GM18873 (cell line): ENCODE measurements at regions not wholly inside any gene's neighbourhood (a gene's known extent, or its start where the extent isn't known, plus 50 kb on each side); places are given as distances from the start of the nearest gene placed in this dataset.

Source experiments
- ATAC-seq: cut with Tn5 transposase; IDR thresholded peaks from one replicate; pipeline ENCODE4 v1.9.1; 2021; ENCODE audit warnings: mild to moderate bottlenecking, moderate library complexity, moderate number of reproducible peaks; ENCODE audit not compliant: unreplicated experiment, low FRiP score

DNA sequence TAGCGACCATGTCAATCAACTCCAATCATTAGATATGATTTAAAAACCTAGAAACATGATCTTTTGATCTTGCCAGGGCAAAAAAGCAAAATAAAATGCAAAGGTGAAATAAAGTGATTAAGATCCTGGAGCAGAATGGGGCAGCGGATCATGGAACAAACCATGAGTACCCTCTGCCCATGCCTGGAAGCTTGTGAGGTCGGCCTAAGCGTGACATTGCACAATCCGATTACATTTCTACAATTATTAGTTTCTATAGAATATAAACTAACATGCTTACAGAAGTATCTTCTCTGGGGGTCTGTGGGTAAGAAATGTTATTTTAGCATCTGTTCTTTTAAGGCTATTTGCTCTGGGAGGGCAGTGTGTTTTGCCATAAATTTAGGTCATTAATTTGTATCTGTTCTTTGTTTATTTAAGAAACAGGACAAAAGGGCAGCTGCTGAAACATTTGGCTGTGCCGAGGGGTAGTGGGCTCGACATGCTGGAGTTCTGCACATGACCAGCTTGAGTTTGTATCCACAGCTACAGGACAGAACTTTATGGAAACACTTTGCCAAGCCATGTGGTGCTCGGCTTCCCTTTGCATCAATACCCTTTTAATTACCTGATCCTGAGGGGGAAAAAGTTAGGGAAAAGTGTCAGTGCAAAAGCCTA, 55.9 kb downstream of the ZBTB18 start:
- ATAC-seq, result no peak

DNA sequence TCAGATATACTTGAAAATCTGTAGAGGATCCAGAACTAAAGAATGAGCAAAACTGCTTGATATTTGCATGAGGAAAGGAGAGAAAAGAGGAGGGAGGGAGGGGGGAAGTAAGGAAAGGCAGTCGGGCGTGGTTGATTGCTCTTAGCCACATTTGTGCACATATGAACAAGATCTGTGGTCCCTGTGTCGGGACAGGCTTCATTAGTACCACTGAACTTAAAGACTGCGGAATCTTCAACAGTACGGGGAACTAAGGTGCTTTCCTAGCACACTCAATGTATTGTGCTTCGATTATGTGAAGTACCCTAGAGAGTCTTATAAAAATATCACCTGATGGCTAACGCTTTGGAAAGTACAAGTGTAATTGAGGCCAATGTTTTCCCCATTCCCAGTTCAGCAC, 59.9 kb downstream of the ZBTB18 start:
- no peak for ATAC-seq

DNA sequence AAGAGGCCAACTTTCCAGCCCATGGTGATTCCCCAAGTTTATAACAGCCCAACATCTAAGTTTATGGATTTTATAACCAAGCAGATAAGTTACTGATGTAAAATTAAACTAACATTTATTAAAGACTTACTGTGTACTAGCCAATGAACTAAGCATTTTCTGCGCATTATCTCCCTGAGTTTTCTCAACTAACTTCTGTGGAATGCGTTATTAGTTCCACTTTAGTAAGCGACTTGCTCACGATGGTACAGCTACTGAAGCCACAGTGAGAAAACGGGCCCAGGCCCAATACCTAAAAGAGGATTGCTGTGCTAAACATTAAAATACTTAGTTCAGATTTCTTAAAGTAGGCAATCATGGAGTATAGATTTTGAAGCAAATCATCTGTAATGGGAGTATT, 61.0 kb downstream of the ZBTB18 start:
- no peak for ATAC-seq

DNA sequence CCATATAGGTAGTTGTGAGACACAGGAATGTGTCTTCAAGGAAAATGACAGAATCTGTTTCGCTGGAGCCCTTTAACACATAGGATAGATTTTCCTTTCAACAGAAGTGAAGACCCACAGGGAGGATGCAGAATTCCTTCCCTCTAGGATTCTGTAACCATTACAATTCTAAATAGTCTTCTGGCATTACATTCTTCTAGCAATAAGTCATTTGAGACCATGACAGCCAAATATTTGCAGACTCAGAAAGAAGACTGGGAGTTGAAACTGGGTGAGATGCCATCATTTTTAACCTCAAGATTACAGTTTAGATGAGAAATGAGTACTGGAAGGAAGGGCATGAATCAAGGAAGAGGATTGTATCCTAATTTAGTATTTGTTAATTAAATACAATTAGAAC, 61.6 kb downstream of the ZBTB18 start:
- ATAC-seq, result no peak

DNA sequence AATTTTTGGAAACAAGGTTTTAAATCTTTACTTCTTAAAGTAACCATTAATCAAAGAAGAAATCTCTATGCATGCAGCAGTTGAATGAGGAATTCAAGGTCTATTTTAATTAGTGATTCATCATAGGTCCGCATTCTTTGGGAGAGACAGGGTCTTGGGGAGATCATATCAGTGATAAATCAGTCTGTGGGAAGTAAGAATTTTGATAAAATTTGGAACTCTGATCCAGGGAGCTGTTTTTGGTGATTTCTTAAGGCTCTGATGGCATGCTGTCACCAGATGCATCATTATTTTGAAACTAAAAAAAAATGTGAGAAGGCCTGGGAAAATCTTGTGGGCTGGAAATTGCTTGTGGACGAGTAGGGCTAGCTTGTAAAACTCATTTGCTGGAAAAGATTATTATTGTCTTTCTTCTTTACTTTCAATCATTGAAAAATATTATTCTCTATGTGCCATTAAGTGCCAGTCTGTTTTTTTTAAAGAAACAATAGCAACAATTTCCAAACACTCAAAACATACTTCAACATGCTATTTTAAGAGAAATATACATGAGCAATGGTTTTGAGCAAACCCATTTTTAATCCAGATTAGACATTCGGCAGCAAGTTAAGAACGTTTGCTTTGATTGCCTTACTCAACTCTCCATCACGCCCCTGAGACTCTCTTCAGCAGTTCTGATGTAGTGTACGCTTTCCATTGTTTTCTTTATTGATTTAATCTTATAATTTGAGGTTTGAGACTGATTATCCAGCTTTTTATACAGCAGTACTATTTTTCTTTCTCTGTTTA, 62.6 kb downstream of the ZBTB18 start:
- no peak for ATAC-seq

DNA sequence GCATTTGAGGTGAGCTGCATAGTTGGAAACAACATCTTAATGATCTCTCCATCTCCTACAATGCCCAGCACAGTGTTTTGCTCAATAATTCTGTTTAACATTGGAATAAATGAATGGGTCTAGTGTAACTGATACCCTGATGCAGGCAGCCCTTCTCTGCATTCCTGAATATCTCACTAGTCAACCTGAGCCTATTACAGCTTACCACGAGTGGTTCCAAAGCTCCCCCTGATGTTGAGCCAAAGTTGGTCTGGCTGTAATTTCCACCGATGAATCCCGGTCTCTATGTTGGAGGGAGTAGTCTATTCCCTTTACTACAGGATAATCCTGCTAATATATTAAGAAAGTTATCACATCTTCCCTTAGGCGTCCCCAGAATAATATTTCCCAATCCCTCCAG, 63.8 kb downstream of the ZBTB18 start:
- ATAC-seq, result no peak

DNA sequence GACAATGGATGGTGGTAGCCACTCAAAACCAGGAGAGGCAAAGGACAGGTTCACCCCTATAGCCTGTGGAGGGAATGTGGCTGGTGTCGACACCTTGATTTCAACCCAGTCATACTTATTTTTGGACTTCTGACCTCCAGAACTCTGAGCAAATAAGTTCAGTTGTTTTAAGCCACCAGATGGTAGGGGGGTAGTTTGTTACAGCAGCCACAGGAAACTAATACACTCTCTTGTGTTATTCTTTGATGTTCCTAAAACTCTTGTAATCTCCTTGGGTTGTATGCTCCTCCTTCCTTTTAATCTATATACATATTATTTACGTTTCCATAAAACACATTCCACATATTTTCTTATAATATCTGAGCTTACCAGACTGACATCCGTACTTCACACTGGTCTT, 65.9 kb downstream of the ZBTB18 start:
- no peak for ATAC-seq

DNA sequence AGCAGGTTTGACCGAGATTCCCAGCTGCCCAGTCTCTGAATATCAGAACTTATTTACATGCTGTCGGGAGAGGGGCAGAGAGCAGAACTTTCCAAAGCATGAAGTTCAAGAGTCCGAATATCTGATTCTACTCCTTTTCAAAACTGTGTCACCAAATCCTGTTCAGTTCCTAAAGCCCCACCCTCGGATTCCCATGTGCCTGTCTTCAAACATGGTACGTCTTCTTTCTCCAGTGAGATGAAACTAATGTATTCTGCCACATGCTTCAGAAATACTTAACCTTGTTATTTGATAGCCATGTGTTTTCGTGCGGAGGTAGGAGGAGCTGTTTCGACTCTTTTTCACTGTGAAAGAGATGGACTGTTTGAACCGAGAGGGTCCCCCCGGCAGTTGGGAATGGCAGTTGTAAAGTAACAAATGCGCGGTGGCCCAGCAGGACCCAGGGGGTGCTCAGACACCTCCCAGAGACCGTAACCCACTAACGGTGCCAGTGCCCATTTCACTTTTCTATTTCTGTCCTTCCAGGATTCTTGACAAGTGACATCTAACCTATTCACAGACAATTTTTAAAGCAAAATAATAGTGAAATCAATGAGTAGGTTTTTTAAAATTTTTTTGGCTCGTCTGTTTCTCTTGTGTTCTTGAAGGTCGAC, 67.2 kb downstream of the ZBTB18 start:
- no peak for ATAC-seq

DNA sequence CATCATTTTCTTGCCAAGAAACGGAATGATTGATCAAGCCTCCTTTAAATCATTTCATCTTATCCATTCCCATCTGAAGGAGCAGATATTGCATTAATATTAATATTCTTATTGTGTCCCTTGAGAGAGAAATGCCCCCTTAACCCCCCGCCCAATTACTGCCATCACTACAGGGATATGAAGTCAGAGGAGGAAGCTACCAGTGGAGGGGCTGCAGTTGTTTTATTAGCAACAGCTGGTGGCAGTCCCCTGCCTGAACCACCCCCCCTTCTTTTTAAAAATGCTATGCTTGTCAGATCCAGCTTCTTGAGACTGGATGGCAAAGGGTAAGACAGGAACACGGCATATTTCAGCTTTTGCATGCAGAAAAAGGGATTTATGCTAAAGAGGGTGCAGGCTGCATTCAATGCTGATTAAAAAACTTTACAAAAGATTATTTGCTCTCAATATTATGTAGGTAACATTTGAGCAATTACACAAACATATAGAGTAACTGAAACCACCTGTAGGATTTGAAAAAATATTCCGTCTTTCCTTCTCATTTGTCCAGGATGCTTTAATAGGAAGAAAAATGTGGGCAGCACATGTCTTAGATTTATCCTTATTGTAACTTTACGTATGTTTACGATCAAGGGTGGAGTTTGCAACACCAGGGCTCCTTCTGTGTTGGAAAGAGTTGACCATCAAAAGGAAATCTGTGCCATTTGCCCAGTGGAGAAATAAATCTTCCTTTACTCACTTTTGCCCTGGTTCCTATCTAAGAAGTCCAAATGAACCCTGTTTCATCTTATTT, 77.7 kb downstream of the ZBTB18 start:
- ATAC-seq, result no peak

DNA sequence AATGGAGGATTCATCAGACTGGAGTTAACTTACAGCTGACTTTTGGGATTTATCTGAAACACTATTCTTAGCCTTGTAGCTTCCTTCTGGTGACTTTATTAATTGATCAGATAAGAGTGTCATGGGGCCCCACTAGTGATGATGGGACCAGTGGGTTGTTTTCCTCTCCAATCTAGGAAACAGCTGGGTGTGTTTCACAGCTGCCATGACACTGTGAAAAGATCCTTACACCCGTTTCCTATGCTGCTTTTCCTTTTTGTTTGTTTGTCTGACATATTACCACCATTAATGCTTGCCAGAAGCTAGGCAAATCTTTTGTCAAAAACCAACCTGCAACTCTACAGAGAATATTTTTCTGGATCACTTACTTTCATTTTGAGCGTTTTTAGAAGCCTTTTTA, 86.2 kb downstream of the ZBTB18 start:
- ATAC-seq, result no peak

DNA sequence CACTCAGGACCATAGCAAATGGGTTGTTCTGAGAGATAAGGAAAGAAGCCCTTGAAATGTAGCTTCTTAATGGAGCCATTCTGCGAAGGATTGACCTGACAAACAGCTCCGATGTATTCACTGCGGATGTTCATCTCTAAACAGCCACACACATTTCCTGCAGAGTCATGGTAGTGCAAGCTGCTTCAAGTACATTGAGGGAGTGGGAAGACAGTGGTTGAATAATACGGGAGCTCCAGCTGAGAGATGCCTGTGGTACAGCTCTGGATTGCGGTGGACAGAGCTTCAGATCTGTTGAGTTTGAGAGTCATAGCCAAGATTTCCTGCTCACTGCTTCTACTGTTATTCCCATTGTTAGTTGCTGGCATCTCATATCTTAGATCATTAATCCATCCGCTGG, 86.6 kb downstream of the ZBTB18 start:
- no peak for ATAC-seq

DNA sequence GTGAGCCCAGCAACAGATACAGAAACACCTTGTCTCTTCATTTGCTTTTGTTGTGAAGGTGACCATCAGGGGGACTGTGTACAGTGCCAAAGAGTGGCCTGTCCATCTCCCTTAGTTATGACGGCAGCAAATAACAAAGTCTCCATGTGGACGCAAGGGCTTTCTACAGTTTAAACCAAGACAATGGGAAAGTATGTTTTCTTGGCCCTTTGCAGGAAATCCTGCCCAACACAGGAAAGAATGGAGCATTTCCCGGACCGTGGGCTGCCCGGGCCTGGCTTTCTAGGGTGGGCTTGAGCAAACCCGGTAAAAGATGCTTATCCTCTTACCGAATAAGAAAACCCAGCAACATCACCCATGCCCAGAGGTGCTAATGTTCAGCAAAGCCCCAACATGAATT, 87.3 kb downstream of the ZBTB18 start:
- ATAC-seq, result no peak

DNA sequence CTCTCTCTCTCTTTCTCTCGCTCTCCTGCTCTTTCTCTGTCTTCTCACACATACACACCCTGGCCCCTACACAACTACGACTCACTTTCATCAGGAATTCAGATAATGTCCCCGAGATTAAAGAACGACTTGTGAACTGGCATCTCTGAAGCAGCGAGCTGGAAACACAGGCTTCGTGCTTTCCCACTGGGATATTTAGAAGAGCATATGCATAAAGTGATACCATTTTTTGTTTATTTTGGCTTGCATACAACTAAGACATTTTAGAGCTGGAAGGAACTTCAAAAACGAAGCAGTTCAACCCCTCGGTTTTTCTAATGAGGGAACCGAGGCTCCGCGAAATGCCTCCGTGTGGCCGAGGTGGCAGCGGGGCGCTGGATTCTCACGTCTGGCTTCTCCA, 88.6 kb downstream of the ZBTB18 start:
- ATAC-seq, result no peak

DNA sequence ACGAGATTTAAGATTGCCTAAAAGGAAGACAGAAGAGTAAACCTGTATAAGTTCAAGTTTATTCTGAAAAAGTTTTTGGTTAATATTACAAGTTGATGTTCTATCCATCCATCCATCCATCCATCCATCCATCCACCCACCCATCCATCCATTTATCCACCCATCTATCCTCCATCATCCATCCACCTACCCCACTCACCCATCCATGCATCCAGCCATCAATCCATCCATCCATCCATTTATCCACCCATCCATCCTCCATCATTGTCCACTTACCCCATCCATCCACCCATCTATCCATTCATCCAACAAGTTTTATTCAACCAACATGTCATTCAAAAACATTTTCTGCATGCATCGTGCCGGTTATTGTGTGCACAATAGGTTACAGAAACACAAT, 89.3 kb downstream of the ZBTB18 start:
- ATAC-seq, result no peak

DNA sequence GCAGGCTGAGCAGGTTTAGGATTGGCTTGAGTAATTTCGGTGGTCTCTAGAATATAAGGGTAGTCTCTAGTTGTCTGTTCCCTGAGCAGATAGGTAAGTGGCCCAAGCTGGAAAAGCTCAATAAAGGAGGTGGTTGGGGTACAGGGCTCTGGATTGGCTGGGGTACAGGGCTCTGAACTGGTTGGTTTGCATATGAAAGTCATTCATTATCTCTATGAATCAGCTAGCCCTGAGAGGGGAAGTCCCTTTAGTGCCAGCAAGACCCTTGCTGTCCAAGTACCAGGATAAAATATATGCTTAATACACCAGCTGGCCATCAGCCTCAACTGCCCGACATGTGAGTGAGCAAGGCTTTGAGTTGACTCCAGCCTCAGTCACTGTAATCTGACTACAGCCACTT, 93.0 kb downstream of the ZBTB18 start:
- no peak for ATAC-seq

DNA sequence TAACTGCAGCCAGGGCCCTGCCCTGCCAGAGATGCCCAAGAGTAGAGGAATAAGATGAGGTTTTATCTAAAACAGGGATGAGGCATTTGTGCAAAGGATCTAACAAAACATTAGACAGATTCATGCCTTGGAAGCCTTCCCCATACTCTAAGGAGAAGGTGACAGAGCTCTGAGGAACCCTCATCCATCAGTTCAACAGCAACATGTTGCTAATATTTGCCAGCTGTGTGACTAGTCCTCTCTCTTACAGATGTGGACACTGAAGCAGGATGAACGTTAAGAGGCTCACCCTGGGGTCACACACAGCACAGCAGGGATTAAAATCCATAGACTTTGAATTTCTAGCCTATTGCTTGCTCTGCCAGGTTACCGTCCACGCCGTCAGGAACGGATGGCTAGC, 99.0 kb downstream of the ZBTB18 start:
- ATAC-seq, result no peak

DNA sequence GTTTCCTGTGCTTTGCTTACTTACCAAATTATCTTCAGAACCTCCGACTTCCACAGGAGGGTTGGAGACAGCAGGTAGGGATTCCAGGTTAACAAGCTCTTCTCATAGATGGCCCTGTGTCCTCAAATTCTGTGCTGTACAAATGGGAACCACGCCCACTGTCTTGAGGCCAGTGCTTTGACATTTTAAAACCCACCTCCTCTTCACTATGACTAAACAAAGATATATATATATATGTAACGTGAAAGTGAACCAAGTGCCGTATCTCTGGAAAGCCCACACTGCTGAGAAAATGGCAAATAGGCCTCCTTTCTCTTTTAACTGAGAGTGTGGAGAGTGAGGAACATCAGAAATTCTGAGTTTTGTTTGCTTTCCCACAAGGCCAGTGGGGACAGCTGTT, 99.6 kb downstream of the ZBTB18 start:
- no peak for ATAC-seq

DNA sequence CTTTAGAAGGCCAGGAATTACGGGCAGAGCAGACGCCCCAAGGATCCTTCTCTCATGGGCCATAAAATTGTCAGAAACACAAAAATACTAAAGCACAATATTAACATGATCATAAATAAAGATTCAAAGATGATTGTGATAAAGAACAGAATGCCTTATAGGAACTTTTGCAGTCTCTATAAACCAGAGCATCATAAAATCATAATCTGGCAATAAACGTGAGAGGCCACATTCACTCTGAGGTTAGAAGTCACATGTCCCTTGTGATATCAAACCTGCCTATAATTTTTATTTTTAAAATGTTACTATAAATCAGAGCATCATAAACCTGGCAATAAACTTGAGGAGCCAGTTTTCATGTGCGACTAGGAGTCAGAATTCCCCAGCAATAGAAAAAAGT, 100.5 kb downstream of the ZBTB18 start:
- ATAC-seq, result no peak

DNA sequence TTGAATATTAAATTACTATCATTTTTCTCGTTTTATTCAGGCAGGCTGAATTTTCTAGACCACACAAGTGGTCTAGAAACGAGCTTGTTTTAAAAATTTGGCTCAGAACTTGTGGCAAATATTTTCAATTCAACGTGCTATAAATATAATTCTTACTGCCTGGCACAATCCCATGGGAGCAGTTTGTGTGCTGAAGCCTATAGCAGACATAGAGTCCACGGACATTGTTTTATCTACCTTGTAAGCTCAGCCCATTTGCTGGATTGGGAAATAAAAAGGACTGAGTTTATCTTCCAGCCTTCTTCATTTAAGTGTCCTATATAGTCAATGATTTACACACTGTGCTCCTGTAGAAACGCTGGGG, 103.4 kb downstream of the ZBTB18 start:
- ATAC-seq, result no peak

DNA sequence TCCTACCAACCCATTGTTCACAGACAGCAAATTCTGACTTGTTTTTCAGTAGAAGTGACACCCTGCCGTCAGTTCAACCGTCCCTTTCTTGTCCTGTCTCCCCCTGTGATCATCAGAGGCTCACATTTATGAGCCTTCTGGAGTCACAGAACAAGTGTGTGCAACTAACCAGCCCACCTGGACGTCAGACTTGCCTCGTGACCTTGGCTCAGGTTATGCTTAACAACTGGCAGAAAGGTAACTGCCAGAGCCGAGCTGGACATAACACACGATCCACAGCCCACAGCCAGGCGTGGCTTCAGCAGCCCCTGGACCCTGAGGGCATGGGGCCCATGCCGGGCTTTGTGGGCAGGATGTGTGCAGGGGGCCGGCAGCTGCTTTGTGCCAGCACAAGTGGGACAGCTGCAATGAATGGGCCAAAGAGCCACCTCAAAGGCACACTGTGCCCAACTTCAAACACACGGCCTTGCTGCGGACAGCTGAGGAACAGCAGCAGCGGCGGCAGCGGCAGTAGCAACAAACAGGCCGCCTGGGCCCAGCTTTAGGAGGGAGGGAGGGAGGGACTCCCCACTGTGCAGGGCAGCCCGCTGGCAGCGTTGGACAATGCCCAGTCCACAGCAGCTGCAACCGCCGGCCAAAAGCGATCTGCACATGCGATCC, 103.9 kb downstream of the ZBTB18 start:
- ATAC-seq, result no peak

DNA sequence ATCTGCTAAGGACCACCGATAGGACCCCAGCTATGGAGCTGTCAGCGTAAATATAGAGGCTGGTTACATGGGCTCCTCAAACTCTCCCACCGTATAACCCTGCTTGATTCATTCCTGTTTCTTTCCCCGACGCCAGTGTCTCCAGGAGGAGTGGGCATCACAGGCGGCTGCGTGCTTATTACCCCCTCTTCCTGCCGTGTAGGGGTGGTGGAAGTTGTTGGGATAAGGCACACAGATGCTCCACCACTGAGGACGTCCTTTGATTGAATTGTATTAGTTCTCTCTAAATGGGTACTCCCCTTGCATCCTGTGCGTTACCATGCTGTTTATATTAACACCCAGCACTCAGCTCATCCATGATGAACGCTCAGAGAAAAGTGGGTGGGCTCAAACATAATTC, 104.6 kb downstream of the ZBTB18 start:
- ATAC-seq, result no peak
